PFSK-1 (cell line): ENCODE measurements at regions not wholly inside any gene's neighbourhood (a gene's known extent, or its start where the extent isn't known, plus 50 kb on each side); places are given as distances from the start of the nearest gene placed in this dataset.

Experiments
- FOXP2 ChIP-seq: optimal IDR thresholded peaks from 2 replicates; pipeline ENCODE3; 2011; ENCODE audit warnings: borderline replicate concordance, control low read depth, inconsistent platforms; ENCODE audit not compliant: insufficient read depth; ENCODE audit errors: extremely low read length, extremely low read depth
- POLR2AphosphoS5 ChIP-seq: IDR thresholded peaks from 2 replicates; pipeline ENCODE4 v1.6.1; 2012; ENCODE audit warnings: low read depth, mild to moderate bottlenecking, control low read depth, low read length, moderate library complexity
- REST ChIP-seq, 2 experiments: IDR thresholded peaks; 2 replicates each; pipeline versions ENCODE4 v1.6.1 to v1.8.0; 2011 to 2012; ENCODE audit warnings: low read depth in 2 of 2, low read length in 2 of 2, control low read depth in 1 of 2, inconsistent platforms in 1 of 2, mild to moderate bottlenecking in 1 of 2, moderate library complexity in 1 of 2; ENCODE audit not compliant: insufficient read depth in 1 of 2
- SIN3A ChIP-seq: IDR thresholded peaks from 2 replicates; pipeline ENCODE4 v1.6.1; 2012; ENCODE audit warnings: mild to moderate bottlenecking, low read length, moderate library complexity, borderline replicate concordance; ENCODE audit not compliant: insufficient read depth
- TAF1 ChIP-seq: IDR thresholded peaks from 2 replicates; pipeline ENCODE4 v1.6.1; 2012; ENCODE audit warnings: low read length, control low read depth, borderline replicate concordance; ENCODE audit not compliant: insufficient read depth

GRCh38 chr1:79507770-79508169 lies 501.2 kb upstream of the ADGRL4 start:
- TF ChIP-seq SIN3A (no peak), POLR2AphosphoS5 (no peak), REST (IDR thresholded peaks at IDR 0.05; ENCODE audit: insufficient read depth in 1 of 2, low read depth in 2 of 2, low read length in 2 of 2) (no peak), TAF1 (no peak), FOXP2 (no peak)

GRCh38 chr1:79501153-79501552 lies 494.6 kb upstream of the ADGRL4 start:
- TF ChIP-seq FOXP2, result no peak
- no peak for TF ChIP-seq REST (IDR thresholded peaks at IDR 0.05; ENCODE audit: insufficient read depth in 1 of 2, low read depth in 2 of 2, low read length in 2 of 2)
- TF ChIP-seq POLR2AphosphoS5, result no peak

- TF ChIP-seq TAF1, result no peak
- TF ChIP-seq FOXP2, result no peak
- no peak for TF ChIP-seq REST (IDR thresholded peaks at IDR 0.05; ENCODE audit: insufficient read depth in 1 of 2, low read depth in 2 of 2, low read length in 2 of 2)
- no peak for TF ChIP-seq POLR2AphosphoS5
- no peak for TF ChIP-seq SIN3A
These were observed 493.0 kb upstream of the ADGRL4 start for GRCh38 chr1:79499541-79499940.

- TF ChIP-seq FOXP2, result no peak
- TF ChIP-seq POLR2AphosphoS5, result no peak
- no peak for TF ChIP-seq REST (IDR thresholded peaks at IDR 0.05; ENCODE audit: insufficient read depth in 1 of 2, low read depth in 2 of 2, low read length in 2 of 2)
- no peak for TF ChIP-seq TAF1
- no peak for TF ChIP-seq SIN3A
These were observed 490.8 kb upstream of the ADGRL4 start for GRCh38 chr1:79497193-79497773.

GRCh38 chr1:79496129-79496528 lies 489.6 kb upstream of the ADGRL4 start:
- TF ChIP-seq POLR2AphosphoS5 (no peak), FOXP2 (no peak), TAF1 (no peak), REST (IDR thresholded peaks at IDR 0.05; ENCODE audit: insufficient read depth in 1 of 2, low read depth in 2 of 2, low read length in 2 of 2) (no peak), SIN3A (no peak)
